Caco-2 (cell line): ENCODE measurements at regions not wholly inside any gene's neighbourhood (a gene's known extent, or its start where the extent isn't known, plus 50 kb on each side); places are given as distances from the start of the nearest gene placed in this dataset.

Experiments
- BruUV-seq: library from RNA; stranded (reverse); fragments of 400-500 nt; replicated peaks from 2 replicates; lab custom pipeline; 2021; lab: Mats Ljungman, UMichigan
- CTCF ChIA-PET: fragments of 300-600 bp; sonication (Branson Sonifier 250); formaldehyde crosslinking; loops from one replicate; lab custom pipeline; 2022; ENCODE audit warnings: antibody characterized with exemption; lab: Charles Lee
- POLR2A ChIA-PET: fragments of 300-600 bp; sonication (Branson Sonifier 250); formaldehyde crosslinking; loops from one replicate; lab custom pipeline; 2022; ENCODE audit warnings: antibody characterized with exemption; lab: Charles Lee
- DNase-seq, 2 experiments: peaks; one replicate each; pipeline versions ENCODE4 v3.0.0 to v3.0.0-alpha.2; 2020 to 2022
- H3K27me3 ChIP-seq: replicated peaks from 2 replicates; pipeline ENCODE4 v1.6.0; 2011; ENCODE audit warnings: low read length; ENCODE audit not compliant: control insufficient read depth, insufficient read depth
- H3K36me3 ChIP-seq: 2 replicates; pipeline ENCODE4 v1.5.1; 2011; ENCODE audit warnings: low read length; ENCODE audit not compliant: control insufficient read depth, insufficient read depth
- H3K4me1 ChIP-seq: fragments of 250-450 bp; sonication (Bioruptor Pico); 2 replicates; pipeline ENCODE4 v1.5.1; 2020; ENCODE audit warnings: mild to moderate bottlenecking
- H3K4me3 ChIP-seq: 2 replicates; pipeline ENCODE4 v1.5.1; 2011; ENCODE audit warnings: low read depth, mild to moderate bottlenecking, control low read depth, low read length
- H3K9me3 ChIP-seq: fragments of 250-450 bp; sonication (Bioruptor Pico); 2 replicates; pipeline ENCODE4 v1.5.1; 2020; ENCODE audit warnings: mild to moderate bottlenecking, moderate library complexity
- H3K27ac Mint-ChIP-seq: one replicate; pipeline ENCODE4 v1.8.0; 2022; ENCODE audit warnings: mixed read lengths; ENCODE audit not compliant: unreplicated experiment
- H3K27me3 Mint-ChIP-seq: one replicate; pipeline ENCODE4 v1.8.0; 2022; ENCODE audit warnings: mixed read lengths; ENCODE audit not compliant: insufficient read depth, unreplicated experiment
- H3K36me3 Mint-ChIP-seq: one replicate; pipeline ENCODE4 v1.8.0; 2022; ENCODE audit warnings: mild to moderate bottlenecking, mixed read lengths; ENCODE audit not compliant: insufficient read depth, unreplicated experiment
- H3K4me1 Mint-ChIP-seq: one replicate; pipeline ENCODE4 v1.8.0; 2022; ENCODE audit warnings: low read depth, mixed read lengths; ENCODE audit not compliant: unreplicated experiment
- H3K4me3 Mint-ChIP-seq: one replicate; pipeline ENCODE4 v1.8.0; 2022; ENCODE audit warnings: mild to moderate bottlenecking, moderate library complexity, mixed read lengths; ENCODE audit not compliant: unreplicated experiment
- H3K9me3 Mint-ChIP-seq: one replicate; pipeline ENCODE4 v1.8.0; 2022; ENCODE audit warnings: mixed read lengths; ENCODE audit not compliant: unreplicated experiment
- CTCF ChIP-seq, 2 experiments: fragments of 200-600 bp in 1 of 2; IDR thresholded peaks; 1 replicate in 1 of 2; 2 replicates in 1 of 2; pipeline versions ENCODE4 v1.5.1 to v1.8.0; 2011 to 2022; ENCODE audit warnings: antibody characterized with exemption in 1 of 2, control low read depth in 1 of 2, inconsistent platforms in 1 of 2, low read depth in 1 of 2, low read length in 1 of 2, mild to moderate bottlenecking in 1 of 2, moderate library complexity in 1 of 2; ENCODE audit not compliant: insufficient read depth in 1 of 2, severe bottlenecking in 1 of 2, unreplicated experiment in 1 of 2
- intact Hi-C: fragments of 100-400 bp; cut with micrococcal nuclease; formaldehyde crosslinking; loops from one replicate; pipeline ENCODE4 v1.10.0; 2022; ENCODE audit not compliant: unreplicated experiment

DNA sequence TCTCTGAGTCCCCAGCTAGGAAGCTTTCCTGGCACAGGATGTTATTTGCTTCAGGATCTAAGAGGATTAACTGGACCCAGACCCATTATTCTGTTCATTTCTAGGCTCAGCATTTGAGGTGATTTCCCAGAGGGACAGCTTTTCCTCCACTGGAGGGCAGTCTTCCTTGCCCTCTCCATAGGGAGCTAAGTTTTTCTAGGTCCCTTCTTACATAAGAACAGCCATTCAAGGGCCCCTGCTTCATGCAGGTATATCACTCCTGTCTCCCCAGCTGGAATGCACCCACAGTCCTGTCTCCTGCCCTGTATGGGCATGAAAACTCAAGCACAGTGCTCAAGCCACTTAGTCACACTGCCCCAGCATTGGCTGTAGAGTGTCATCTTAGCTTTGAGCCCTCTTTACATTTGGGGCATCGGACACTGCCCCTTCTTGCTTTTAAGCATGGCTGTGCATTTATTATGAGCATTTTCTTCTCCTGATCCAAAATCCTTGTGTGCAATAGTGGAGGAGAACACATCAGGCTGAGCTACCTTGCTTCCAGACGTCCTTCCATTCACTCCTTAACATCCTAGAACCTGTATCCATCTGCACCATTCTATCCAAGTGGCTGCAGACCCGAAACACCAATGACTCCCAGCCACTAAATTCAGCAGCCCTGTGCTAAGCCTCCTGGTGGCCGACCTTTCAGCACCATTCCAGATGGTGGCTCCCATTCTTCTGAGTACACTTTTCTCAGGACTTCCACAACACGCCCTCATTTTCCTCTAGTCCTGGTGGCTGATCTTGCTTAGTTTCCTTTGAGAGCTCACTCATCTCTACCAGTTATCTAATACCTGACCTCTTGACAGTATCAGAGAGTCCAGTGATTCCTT, 80.0 kb downstream of the COPS8 start:
- peak; percentile 17 to 34 for TF ChIP-seq CTCF (IDR thresholded peaks at IDR 0.05; ENCODE audit: insufficient read depth in 1 of 2, low read depth in 1 of 2, low read length in 1 of 2, severe bottlenecking in 1 of 2, unreplicated experiment in 1 of 2)
- Mint-ChIP-seq H3K9me3 (peaks cover 11% of the 10 kb centered on the region), H3K36me3 (no peaks in the 10 kb centered on the region), H3K27me3 (peaks cover 26% of the 10 kb centered on the region), H3K27ac (no peak overlapping the region), H3K4me3 (no peak overlapping the region), H3K4me1 (peaks cover 6% of the 10 kb centered on the region)
- intact Hi-C loops = loop anchor here (2.0 to 5.0 kb wide), 2 partner anchors 157 to 245 kb away; no protein-coding TSS in a partner anchor
- DNase-seq = no peak
- H3K36me3 ChIP-seq = no peaks in the 10 kb centered on the region
- H3K4me3 ChIP-seq = no peak overlapping the region
- H3K27me3 ChIP-seq = no peaks in the 10 kb centered on the region
- no peaks in the 10 kb centered on the region for H3K4me1 ChIP-seq
- CTCF ChIA-PET = interaction anchor here (0.6 to 1.0 kb wide), 3 partner anchors 43 to 898 kb away, joined by 3 to 6 read pairs (median 3); no protein-coding TSS in a partner anchor
- no peaks in the 10 kb centered on the region for H3K9me3 ChIP-seq
- no TSS peak for BruUV-seq
- POLR2A ChIA-PET = no interaction called here

- Mint-ChIP-seq H3K36me3 (no peaks in the 10 kb centered on the region), H3K27ac (no peak overlapping the region), H3K27me3 (peaks cover 26% of the 10 kb centered on the region), H3K4me1 (peaks cover 6% of the 10 kb centered on the region), H3K9me3 (peaks cover 11% of the 10 kb centered on the region), H3K4me3 (no peak overlapping the region)
- DNase-seq = no peak
- intact Hi-C loops = loop anchor here (5.0 kb wide), 1 partner anchor 155 kb away; no protein-coding TSS in a partner anchor
- no peak for TF ChIP-seq CTCF (IDR thresholded peaks at IDR 0.05; ENCODE audit: insufficient read depth in 1 of 2, low read depth in 1 of 2, low read length in 1 of 2, severe bottlenecking in 1 of 2, unreplicated experiment in 1 of 2)
- Histone ChIP-seq H3K9me3 (no peaks in the 10 kb centered on the region), H3K36me3 (no peaks in the 10 kb centered on the region), H3K4me1 (no peaks in the 10 kb centered on the region), H3K27me3 (no peaks in the 10 kb centered on the region), H3K4me3 (no peak overlapping the region)
- CTCF ChIA-PET = no interaction called here
- no TSS peak for BruUV-seq
- POLR2A ChIA-PET = no interaction called here
Measured at GRCh38 chr2:237167038-237167437, 81.3 kb downstream of the COPS8 start.

DNA sequence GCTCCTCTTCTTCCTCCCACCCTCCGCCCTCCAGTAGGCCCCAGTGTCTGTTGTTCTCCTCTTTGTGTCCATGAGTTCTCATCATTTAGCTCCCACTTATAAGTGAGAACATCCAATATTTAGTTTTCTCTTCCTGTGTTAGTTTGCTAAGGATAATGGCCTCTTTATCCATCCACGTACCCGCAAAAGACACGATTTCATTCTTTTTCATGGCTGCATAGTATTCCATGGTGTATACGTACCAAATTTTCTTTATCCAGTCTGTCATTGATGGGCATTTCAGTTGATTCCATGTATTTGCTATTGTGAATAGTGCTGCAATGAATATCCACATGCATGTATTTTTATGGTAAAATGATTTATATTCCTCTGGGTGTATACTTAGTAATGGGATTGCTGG, 82.2 kb downstream of the COPS8 start:
- Histone ChIP-seq H3K4me1 (no peaks in the 10 kb centered on the region), H3K36me3 (no peaks in the 10 kb centered on the region), H3K9me3 (no peaks in the 10 kb centered on the region), H3K27me3 (no peaks in the 10 kb centered on the region), H3K4me3 (no peak overlapping the region)
- Mint-ChIP-seq H3K4me3 (no peak overlapping the region), H3K27me3 (peaks cover 25% of the 10 kb centered on the region), H3K27ac (no peak overlapping the region), H3K4me1 (peaks cover 6% of the 10 kb centered on the region), H3K36me3 (no peaks in the 10 kb centered on the region), H3K9me3 (peaks cover 11% of the 10 kb centered on the region)
- DNase-seq = no peak
- TF ChIP-seq CTCF (IDR thresholded peaks at IDR 0.05; ENCODE audit: insufficient read depth in 1 of 2, low read depth in 1 of 2, low read length in 1 of 2, severe bottlenecking in 1 of 2, unreplicated experiment in 1 of 2) = no peak
- intact Hi-C loops = loop anchor here (5.0 kb wide), 1 partner anchor 154 kb away; no protein-coding TSS in a partner anchor
- POLR2A ChIA-PET = no interaction called here
- BruUV-seq = no TSS peak
- CTCF ChIA-PET = no interaction called here
